Astrocyte of the cerebellum (primary cell): ENCODE measurements at regions not wholly inside any gene's neighbourhood (a gene's known extent, or its start where the extent isn't known, plus 50 kb on each side); places are given as distances from the start of the nearest gene placed in this dataset.
"Not testable (repeated sequence)": the region's sequence is repeated elsewhere in the genome, so short reads cannot be mapped to it uniquely, and the experiment has no call there.

Experiments
- DNase-seq: peaks from one replicate; pipeline ENCODE4 v3.0.0-alpha.2; 2011; ENCODE audit warnings: low read depth
- H3K4me3 ChIP-seq: 2 replicates; pipeline ENCODE4 v1.5.1; 2011; ENCODE audit warnings: mild to moderate bottlenecking, low read depth, low read length, moderate library complexity
- in situ Hi-C: cut with HindIII; loops from 2 replicates; pipeline ENCODE4 v1.10.0; 2017; ENCODE audit warnings: low sequenced_read_pairs
- TF ChIP-seq, protein P1 (sequence below): IDR thresholded peaks from 2 replicates; pipeline ENCODE4 v1.5.1; 2012; ENCODE audit warnings: low read length, low read depth, moderate library complexity, mild to moderate bottlenecking; ENCODE audit errors: missing control alignments

DNA sequence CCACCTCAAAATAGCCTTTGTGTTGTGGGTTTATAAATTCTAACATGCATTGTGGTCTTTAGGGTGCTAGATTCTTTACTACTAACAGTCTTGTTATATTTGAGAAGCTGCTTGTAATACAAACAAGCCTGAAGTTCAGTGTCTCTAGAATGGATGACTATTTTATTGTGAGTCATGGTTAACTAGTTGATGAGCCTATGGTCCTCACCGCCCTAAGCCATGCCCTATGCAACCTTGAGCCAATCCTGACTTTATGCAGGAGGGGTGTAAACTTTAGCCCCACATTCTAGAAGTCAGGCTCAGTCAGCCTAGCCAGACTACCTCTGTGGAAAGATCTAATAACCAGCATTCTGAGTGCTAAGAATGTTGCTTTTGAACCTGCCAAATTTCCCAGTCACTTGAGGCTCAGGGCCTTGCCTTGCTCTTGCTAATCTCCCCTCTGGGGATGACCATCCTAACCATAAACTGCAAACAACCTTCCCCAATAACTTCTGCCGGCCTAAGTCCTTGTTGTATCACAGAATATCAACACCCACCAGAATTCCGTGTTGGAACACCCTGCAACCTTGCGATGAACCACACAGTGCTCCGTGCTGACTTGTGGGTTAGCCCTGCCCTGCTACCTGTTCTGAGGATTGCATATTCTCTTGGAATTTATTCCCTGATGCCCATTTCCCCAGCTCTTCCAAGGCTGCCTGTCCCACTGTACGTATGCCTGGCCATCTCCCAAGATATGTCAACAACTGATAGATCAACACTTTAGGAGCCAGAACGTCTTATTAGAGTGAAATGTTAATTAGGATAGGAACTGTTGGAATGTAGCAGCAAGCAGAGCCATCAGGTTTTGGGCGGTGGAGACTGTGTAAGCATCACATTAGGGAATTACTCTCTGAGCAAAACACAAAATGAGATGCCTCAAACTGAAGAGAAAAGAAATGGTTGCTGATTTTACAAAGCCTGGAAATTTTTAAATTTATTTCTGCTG is 71.7 kb upstream of the CEP85L start:
- TF ChIP-seq, protein P1, sequence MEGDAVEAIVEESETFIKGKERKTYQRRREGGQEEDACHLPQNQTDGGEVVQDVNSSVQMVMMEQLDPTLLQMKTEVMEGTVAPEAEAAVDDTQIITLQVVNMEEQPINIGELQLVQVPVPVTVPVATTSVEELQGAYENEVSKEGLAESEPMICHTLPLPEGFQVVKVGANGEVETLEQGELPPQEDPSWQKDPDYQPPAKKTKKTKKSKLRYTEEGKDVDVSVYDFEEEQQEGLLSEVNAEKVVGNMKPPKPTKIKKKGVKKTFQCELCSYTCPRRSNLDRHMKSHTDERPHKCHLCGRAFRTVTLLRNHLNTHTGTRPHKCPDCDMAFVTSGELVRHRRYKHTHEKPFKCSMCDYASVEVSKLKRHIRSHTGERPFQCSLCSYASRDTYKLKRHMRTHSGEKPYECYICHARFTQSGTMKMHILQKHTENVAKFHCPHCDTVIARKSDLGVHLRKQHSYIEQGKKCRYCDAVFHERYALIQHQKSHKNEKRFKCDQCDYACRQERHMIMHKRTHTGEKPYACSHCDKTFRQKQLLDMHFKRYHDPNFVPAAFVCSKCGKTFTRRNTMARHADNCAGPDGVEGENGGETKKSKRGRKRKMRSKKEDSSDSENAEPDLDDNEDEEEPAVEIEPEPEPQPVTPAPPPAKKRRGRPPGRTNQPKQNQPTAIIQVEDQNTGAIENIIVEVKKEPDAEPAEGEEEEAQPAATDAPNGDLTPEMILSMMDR: no peak
- no peak for DNase-seq
- no peak overlapping the region for H3K4me3 ChIP-seq
- in situ Hi-C loops: no loop called here

DNA sequence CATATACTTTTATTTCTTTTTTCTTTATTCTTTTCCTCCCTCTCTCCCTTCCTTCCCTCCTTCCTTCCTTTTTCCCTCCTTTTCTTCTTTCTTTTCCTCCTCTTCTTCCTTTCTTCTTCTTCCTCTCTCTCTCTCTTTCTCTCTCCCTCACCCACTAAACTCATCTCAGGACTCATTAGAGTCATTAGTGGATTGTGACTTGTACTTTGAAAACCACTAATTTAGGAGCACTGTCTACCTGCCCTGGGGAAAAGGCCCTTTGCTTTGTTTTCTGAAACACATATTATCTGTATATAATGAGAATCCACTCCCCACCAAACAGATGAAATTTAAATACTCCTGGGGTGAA is 68.7 kb upstream of the CEP85L start:
- TF ChIP-seq, protein P1: no peak
- no peak for DNase-seq
- H3K4me3 ChIP-seq: no peak overlapping the region
- in situ Hi-C loops: no loop called here

DNA sequence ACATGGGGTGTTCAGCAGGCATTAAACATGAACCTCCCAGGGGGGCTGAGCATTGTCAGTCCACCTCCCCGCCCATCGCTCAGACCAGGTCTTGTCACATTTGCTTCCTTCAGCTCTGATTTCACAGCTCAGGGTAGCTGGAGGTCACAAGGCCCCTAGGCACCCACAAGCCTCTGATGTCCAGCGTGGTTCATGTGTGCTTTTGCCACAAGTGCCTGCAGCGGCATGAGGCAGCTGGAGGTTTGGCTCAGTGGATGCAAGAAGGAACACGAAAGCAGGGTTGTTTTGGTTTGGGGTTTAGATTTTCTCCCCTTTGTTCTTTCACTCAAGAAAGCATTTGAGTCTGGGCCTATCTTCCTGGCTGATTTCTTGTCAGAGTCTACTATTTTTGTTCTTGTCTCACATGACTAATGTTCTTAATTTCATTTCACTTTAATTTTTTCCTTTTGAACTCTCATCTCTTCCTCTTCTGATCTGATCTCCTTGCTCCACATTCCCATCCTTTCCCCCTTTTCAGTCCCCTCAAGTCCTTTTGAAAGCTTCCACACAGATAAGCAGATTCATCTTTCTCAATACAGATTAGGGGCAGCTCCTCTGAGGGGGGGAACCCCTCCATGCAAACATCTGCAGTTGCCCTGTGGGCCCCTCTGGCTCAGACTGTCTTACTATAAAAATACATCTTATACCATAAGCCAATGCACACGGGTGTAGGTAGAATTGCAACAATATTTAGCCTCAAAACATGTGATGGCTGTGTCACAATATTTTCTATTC is 68.1 kb upstream of the CEP85L start:
- DNase-seq: no peak
- no peak overlapping the region for H3K4me3 ChIP-seq
- TF ChIP-seq, protein P1: no peak
- in situ Hi-C loops: no loop called here

DNA sequence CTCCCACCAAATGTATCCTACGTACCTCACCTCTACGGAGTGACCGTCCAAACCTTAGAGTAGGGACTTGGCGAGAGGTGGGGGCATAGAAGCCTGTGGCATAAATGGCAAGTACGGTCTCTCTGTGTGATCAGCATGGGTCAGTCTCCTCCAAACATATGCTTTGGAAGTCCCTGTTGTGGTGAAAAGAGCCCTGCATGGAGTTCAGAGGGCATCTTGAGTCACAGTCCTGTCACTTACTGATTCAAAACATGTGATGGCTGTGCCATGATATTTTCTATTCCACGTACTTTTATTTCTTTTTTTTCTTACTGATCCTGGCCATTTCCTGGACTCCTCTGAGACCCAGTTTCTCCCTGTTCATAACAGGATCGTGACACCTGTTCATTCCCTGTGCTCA is 67.5 kb upstream of the CEP85L start:
- in situ Hi-C loops: no loop called here
- H3K4me3 ChIP-seq: no peak overlapping the region
- no peak for DNase-seq
- TF ChIP-seq, protein P1: no peak

DNA sequence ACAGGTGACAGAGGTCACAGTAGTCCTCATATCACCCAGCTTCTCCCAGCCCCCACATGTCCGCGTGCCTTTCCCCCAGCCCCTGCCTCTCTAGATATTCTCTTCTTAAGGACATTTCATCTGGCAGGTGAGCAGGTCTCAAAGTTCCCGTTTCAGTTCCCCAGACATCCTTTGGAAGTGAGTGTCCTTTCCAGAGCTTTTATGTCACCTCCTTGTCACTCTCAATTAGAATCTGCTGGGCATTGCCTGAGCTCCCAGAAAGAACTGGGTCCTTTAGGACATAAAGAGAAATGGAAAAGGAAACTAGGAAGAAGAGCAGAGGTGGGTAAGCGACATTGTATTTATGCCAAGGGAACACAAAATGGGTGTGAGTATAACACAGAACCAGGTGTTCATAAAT is 66.9 kb upstream of the CEP85L start:
- in situ Hi-C loops: no loop called here
- no peak for DNase-seq
- no peak overlapping the region for H3K4me3 ChIP-seq
- TF ChIP-seq, protein P1: no peak

DNA sequence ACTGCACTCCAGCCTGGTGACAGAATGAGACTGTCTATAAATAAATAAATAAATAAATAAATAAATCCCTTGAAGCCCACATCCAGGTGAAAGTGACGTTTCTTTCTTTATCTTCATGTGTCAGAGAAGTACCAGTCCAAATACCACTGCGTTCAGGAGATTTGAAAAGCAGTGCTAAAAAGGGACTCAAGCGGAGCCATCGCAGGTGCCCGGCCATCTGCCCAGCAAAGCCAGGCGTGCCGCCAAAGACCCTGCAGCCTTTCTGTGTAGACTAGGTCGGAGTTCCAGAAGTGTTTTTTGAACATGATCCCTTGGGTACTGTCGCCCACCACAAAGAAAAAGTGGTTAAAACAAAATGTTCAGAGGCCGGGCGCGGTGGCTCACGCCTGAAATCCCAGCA is 65.7 kb upstream of the CEP85L start:
- no peak overlapping the region for H3K4me3 ChIP-seq
- no peak for DNase-seq
- TF ChIP-seq, protein P1: no peak
- in situ Hi-C loops: no loop called here

DNA sequence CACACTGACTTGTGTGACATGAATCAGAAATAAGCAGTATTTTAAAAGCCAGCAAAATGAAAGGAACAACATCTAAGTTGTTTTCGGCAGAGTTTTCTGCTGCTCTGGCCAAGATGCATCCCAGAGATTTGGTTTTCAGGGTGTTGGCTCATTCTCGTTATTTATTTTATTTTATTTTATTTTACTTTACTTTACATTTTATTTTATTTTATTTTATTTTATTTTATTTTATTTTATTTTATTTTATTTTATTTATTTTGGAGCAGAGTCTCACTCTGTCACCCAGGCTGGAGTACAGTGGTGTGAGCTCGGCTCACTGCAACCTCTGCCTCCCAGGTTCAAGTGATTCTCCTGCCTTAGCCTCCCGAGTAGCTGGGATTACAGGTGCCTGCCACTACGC is 64.5 kb upstream of the CEP85L start:
- H3K4me3 ChIP-seq, in situ Hi-C loops, DNase-seq: not testable (repeated sequence)
